GM12891 (cell line): ENCODE measurements at regions not wholly inside any gene's neighbourhood (a gene's known extent, or its start where the extent isn't known, plus 50 kb on each side); places are given as distances from the start of the nearest gene placed in this dataset.

Experiments
- DNase-seq: peaks from one replicate; pipeline ENCODE4 v3.0.0; 2011; ENCODE audit warnings: low spot score; ENCODE audit not compliant: insufficient read length
- FAIRE-seq: peaks from 2 replicates; lab custom pipeline; 2011; peaks lifted over from hg19 to GRCh38; lab: Jason Lieb, UNC
- PAX5 ChIP-seq: IDR thresholded peaks from 2 replicates; pipeline ENCODE4 v1.6.1; 2011; ENCODE audit warnings: low read length, moderate library complexity, mild to moderate bottlenecking; ENCODE audit not compliant: insufficient read depth, severe bottlenecking
- POLR2A ChIP-seq: IDR thresholded peaks from 2 replicates; pipeline ENCODE4 v1.6.1; 2011; ENCODE audit warnings: low read depth, low read length, control low read depth
- POLR2AphosphoS5 ChIP-seq: IDR thresholded peaks from 2 replicates; pipeline ENCODE4 v1.6.1; 2011; ENCODE audit warnings: low read depth, low read length, control low read depth
- POU2F2 ChIP-seq: IDR thresholded peaks from 2 replicates; pipeline ENCODE4 v1.6.1; 2011; ENCODE audit warnings: low read depth, mild to moderate bottlenecking, control low read depth, low read length, moderate library complexity
- SPI1 ChIP-seq: IDR thresholded peaks from 2 replicates; pipeline ENCODE4 v1.6.1; 2011; ENCODE audit warnings: low read depth, low read length, control low read depth
- TAF1 ChIP-seq: IDR thresholded peaks from 2 replicates; pipeline ENCODE4 v1.6.1; 2011; ENCODE audit warnings: low read depth, low read length, control low read depth

DNA sequence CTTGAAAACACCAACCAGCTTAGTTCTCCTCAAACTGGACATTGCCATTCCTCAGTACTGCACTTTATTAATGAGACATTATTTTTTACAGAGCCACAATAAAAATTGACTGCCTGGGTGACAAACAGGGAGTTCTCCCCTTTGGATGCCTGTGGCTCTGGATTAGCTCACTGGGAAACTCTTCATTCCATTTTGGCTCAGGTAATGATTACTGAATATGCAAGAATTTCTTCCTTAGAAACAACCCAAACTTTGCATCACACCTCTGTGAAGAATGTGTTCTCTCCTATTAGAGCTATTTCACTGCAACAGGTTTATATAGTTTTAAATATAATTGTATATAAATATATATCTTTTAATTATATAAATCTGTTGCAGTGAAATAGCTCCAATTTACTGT lies 2065.8 kb downstream of the ARAP2 start:
- no peak for TF ChIP-seq POLR2AphosphoS5
- no peak for TF ChIP-seq POLR2A
- no peak for TF ChIP-seq SPI1
- no peak for TF ChIP-seq POU2F2
- no peak for TF ChIP-seq PAX5
- TF ChIP-seq TAF1: no peak

DNA sequence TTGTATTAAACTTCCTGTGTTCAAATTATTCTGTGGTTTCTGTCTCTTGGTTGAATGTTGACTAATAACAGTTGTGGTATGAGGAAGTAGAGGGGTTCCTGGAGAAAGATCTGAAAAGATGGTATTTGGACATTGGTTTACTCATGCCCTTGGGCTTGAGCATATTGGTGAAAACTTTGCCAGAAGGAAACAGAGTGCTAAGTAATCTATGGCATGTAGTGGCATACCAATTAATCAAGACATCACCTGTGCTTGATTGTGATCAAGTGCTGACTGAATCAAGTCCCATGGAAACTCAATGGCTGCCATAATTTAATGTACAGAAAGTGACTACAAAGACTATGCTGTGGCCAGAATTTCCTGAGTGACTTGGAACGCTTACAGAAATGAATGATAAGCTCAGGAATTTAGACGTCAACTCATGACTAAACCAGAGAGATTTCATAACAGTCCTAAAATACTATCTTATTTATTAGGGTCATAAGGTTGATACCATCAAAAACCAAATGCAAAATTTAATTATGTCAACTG lies 2062.9 kb downstream of the ARAP2 start:
- DNase-seq (no peak), FAIRE-seq (no peak)
- no peak for TF ChIP-seq SPI1
- TF ChIP-seq POLR2AphosphoS5: no peak
- no peak for TF ChIP-seq POLR2A
- no peak for TF ChIP-seq TAF1
- no peak for TF ChIP-seq PAX5
- TF ChIP-seq POU2F2: no peak

More for the DNA sequence above, 2065.8 kb downstream of the ARAP2 start:
- no peak for DNase-seq
- no peak for FAIRE-seq

DNA sequence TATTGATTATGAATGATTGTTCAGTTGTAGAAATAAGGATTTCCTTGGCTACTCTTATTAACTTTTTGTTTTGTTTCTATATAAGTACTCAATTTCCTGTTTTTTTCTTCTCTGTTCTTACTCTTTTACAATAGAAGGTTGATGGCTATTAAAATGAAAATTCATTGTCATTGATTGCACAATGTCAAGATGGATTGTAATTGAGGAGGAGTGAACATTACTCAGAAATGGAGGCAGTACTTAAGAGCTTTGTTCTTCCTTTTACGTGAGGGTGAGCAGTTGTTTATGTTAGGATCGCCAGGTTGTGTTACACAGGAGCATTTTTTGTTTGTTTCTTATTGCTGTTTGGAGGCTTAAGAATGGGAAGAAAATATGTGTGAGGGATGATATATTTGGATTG lies 2062.4 kb downstream of the ARAP2 start:
- no peak for DNase-seq
- no peak for FAIRE-seq
- TF ChIP-seq POU2F2: no peak
- no peak for TF ChIP-seq TAF1
- TF ChIP-seq PAX5: no peak
- no peak for TF ChIP-seq POLR2A
- no peak for TF ChIP-seq SPI1
- no peak for TF ChIP-seq POLR2AphosphoS5

DNA sequence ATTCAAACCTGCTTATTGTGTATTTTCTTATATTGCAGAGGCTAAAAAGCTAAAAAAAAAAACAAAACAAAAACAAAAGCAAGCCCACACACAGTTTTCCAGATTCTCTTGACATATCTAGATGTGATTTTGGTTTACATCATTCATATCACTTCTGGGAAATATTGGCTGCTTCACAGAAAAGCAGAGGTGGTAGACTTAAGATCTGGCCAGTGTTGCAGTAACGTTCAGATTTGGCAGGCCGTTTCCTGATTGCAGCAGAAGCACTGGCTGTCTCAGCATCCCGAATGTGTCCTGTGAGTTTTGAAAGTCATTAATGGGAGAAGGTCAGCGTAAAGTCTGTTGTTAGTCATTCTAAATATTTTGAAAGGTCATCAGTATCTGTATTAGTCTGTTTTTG lies 2062.0 kb downstream of the ARAP2 start:
- no peak for FAIRE-seq
- TF ChIP-seq SPI1 (no peak), POLR2A (no peak), POU2F2 (no peak), PAX5 (no peak), POLR2AphosphoS5 (no peak), TAF1 (no peak)
- no peak for DNase-seq

DNA sequence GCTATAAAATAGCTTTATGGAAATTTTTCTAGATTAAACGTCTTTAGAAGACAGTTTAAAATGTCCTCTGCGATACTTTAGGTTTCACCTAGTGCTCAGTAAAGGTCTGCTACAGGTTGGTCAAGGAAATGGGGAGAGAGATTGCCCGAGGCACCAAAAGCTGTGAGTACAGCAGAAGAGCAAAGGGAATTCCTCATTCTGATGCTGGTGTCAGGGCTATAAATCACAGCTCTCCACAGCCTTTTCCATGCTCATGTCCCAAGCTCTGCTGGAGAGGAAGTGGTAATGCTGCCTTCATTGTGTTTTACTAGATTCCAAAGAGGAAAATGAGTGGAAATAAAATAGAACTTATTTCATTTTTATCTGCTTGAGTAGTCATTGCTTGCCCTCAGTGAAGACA lies 2060.4 kb downstream of the ARAP2 start:
- no peak for DNase-seq
- FAIRE-seq: no peak

DNA sequence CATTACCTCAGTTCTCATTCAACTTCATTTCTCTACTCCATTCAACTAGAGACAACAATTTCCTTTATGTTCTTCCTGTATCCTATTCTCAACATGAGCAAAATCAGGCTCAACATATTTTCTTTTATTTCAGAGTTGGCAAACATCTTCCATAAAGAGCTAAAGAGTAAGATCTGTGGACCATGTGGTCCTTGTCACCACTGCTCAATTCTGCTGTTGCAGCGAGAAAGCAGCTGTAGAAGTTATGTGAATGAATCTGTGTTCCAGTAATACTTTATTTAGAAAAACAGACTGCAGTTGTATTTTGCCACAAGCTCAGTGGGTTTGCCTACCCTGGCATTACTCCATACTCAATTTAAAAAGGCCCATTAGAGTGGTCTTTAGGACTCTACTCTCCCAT lies 2057.3 kb downstream of the ARAP2 start:
- TF ChIP-seq PAX5: no peak
- no peak for TF ChIP-seq SPI1
- TF ChIP-seq TAF1: no peak
- TF ChIP-seq POLR2A: no peak
- no peak for TF ChIP-seq POU2F2
- no peak for TF ChIP-seq POLR2AphosphoS5
- no peak for FAIRE-seq
- no peak for DNase-seq

More for the DNA sequence above, 2060.4 kb downstream of the ARAP2 start:
- TF ChIP-seq POU2F2: no peak
- TF ChIP-seq PAX5: no peak
- no peak for TF ChIP-seq POLR2AphosphoS5
- TF ChIP-seq TAF1: no peak
- no peak for TF ChIP-seq POLR2A
- TF ChIP-seq SPI1: no peak

DNA sequence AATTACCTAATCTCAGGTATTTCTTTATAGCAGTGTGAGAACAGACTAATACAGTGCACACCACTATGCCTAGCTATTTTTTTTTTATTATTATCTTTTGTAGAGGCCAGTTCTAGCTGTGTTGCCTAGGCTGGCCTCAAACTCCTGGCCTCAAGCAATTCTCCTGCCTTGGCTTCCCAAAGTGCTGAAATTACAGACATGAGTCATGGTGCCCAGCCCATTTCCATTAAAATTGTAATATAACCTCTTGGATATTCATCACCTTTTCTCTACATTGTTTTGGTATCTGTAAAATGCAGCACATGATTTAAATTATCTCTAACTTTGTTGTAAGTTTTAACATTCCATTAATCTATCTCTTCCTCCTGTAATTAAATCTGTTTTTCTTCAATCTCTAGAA lies 2052.9 kb downstream of the ARAP2 start:
- TF ChIP-seq POU2F2 (no peak), PAX5 (no peak), TAF1 (no peak), SPI1 (no peak), POLR2AphosphoS5 (no peak), POLR2A (no peak)
- FAIRE-seq (no peak), DNase-seq (no peak)

DNA sequence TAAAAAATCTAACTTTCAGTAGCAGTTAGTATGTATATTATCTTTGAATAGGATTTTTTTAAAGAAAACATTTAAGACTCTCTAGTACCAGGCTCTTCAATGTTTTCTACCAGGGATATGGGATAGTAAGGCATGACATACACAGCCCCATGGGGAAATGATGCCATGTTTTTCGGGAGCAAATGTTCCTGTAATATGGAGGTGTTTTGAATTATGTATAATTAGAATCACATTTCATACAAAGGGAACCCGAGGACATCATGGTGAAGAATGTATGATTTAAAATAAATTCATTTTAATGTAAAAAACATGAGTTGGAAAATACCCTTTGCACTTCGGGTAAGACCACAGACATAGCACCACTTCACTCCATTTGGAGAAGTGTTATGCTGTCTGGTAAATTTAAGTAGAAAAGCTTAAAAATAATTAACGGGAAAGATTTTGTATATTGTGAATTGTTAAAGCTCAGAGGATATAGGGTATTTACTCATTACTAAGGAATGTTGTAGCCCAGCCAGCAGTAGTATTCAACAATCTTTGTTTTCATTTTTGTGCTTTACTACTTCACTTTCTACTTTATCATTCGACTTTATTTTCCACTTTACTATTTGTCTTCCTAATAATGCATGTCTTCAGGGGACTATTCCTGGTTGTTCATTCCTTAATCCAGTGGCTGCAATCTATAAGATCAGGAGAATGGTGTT lies 2050.7 kb downstream of the ARAP2 start:
- TF ChIP-seq PAX5 (no peak), SPI1 (no peak), POU2F2 (no peak), POLR2A (no peak), POLR2AphosphoS5 (no peak), TAF1 (no peak)
- FAIRE-seq: no peak
- DNase-seq: no peak

DNA sequence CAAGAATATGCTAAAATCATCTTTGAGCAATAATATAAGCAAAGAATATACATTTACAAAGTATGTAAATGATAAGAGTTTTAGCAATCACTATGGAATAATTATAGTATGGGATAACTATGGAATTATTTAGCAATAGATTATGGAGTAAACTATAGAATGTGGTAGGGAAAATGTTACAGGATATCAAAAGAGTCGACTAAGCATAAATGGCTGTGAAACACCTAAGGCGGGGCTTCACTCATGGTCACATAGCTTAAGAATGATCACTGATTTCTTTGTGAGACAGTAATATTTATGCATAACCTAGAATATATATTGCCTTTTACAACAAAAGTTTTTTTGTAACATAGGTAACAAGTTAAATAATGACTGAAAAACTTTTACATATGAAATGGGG lies 2049.7 kb downstream of the ARAP2 start:
- no peak for FAIRE-seq
- no peak for TF ChIP-seq SPI1
- no peak for TF ChIP-seq POLR2A
- no peak for TF ChIP-seq TAF1
- TF ChIP-seq PAX5: no peak
- no peak for TF ChIP-seq POLR2AphosphoS5
- no peak for TF ChIP-seq POU2F2
- DNase-seq: no peak

DNA sequence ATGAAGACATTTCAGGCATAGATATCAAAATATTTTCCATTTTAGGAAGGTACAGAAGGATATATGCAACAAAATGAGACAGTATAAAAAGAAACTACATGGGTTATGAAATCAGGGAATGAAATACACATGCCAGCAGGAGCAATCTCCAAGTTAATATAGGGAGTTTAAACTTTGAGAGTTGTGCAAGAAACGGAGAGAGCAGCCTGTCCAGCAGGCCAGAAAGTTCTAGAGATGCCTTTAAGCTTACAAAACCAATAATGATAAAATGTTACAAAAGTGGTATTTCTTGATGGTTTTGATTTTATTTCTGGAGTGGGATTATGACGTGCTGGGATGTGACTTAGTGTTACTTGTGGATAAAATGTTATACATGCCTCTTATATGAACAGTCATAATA lies 2047.9 kb downstream of the ARAP2 start:
- FAIRE-seq (no peak), DNase-seq (no peak)
- no peak for TF ChIP-seq TAF1
- no peak for TF ChIP-seq POLR2AphosphoS5
- TF ChIP-seq POU2F2: no peak
